GM06990 (cell line): ENCODE measurements at regions not wholly inside any gene's neighbourhood (a gene's known extent, or its start where the extent isn't known, plus 50 kb on each side); places are given as distances from the start of the nearest gene placed in this dataset.

Source experiments
- DNase-seq: peaks from one replicate; pipeline ENCODE4 v3.0.0-alpha.2; 2011; ENCODE audit not compliant: insufficient read length; ENCODE audit errors: extremely low read depth
- H3K27me3 ChIP-seq: replicated peaks from 2 replicates; pipeline ENCODE4 v1.6.0; 2011; ENCODE audit warnings: low read length; ENCODE audit not compliant: control insufficient read depth, insufficient read depth
- H3K36me3 ChIP-seq: 2 replicates; pipeline ENCODE4 v1.5.1; 2011; ENCODE audit warnings: low read length; ENCODE audit not compliant: control insufficient read depth, insufficient read depth
- H3K4me3 ChIP-seq: replicated peaks from 2 replicates; pipeline ENCODE4 v1.5.1; 2011; ENCODE audit warnings: low read depth, mild to moderate bottlenecking, control low read depth, low read length
- CTCF ChIP-seq: IDR thresholded peaks from 2 replicates; pipeline ENCODE4 v1.5.1; 2011; ENCODE audit warnings: low read length, control low read depth, mild to moderate bottlenecking, inconsistent platforms; ENCODE audit not compliant: insufficient read depth, poor library complexity, severe bottlenecking

GRCh38 chr16:79712276-79712675 is 111.7 kb upstream of the MAF start:
- DNase-seq = no peak
- TF ChIP-seq CTCF = no peak
- H3K36me3 ChIP-seq = no peaks in the 10 kb centered on the region

DNA sequence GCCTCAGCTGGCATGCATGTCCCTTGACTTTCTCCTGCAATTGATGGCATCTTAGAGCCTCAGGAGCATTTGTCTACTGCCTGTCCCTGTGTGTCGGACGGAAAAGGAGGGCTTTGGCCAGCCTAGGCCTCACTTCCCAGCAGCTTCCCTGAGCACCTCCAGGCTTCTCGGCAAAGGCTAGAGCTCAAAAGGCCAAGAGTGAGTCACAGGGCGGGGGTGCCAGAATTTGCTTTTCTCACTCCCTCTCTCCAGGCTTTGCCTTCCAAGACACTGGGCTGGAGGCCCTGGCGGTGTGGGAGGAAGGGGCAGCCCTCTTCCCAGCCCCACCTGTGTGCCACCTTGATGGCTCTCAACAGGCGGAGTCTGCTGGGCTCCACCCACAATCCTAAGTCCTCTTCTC is 107.3 kb upstream of the MAF start:
- no peak overlapping the region for H3K4me3 ChIP-seq
- no peaks in the 10 kb centered on the region for H3K27me3 ChIP-seq
- TF ChIP-seq CTCF = no peak
- DNase-seq = no peak
- H3K36me3 ChIP-seq = no peaks in the 10 kb centered on the region

More at GRCh38 chr16:79712276-79712675, 111.7 kb upstream of the MAF start:
- Histone ChIP-seq H3K4me3 (no peak overlapping the region), H3K27me3 (no peaks in the 10 kb centered on the region)

DNA sequence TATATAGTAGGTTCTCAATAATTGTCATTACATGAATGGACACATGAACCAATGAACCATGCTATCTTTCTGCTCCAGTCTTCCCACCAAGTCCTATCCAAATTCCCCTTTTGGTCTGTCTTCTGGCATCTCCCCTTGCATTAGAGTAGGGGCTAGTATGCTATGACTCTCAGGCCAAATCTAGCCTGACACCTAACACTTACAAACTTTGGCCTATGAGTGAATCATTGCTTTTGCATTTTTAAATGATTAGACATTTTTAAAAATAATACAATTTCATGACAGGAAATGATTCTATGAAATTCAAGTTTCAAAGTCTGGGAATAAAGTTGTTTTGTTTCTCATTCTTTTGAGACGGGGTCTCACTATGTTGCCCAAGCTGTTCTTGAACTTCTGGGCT is 102.5 kb upstream of the MAF start:
- no peak for TF ChIP-seq CTCF
- Histone ChIP-seq H3K4me3 (no peak overlapping the region), H3K36me3 (no peaks in the 10 kb centered on the region), H3K27me3 (no peaks in the 10 kb centered on the region)
- DNase-seq = no peak

- H3K27me3 ChIP-seq = no peaks in the 10 kb centered on the region
- H3K4me3 ChIP-seq = no peak overlapping the region
- H3K36me3 ChIP-seq = no peaks in the 10 kb centered on the region
- TF ChIP-seq CTCF = no peak
- no peak for DNase-seq
Observed at GRCh38 chr16:79698341-79698753, 97.8 kb upstream of the MAF start.

DNA sequence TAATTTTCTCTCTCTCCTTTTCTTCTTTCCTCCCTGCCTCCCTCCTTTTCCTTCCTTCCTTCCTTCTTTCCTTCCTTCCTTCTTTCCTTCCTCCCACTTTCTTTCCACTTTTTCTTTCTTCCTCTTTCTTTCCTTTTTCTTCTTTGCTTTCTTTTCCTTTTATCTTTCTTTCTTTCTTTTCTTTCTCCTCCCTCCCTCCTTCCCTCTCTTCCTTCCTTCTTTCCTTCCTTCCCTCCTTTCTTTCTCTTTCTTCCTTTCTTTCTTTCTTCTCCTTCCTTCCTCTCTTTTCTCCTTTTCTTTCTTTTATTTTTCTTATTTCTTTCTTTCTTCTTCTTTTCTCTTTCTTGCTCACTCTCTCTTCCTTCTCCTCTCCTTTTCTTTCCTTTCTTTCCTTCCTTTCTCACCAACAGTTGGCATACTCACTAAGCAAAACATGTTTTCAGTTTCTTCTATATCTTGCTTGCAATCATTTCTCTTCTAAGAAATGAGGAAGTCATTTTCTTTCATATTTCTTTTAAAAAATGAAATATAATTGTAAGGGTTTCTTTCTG is 97.1 kb upstream of the MAF start:
- H3K36me3 ChIP-seq = no peaks in the 10 kb centered on the region
- no peak for TF ChIP-seq CTCF
- no peak overlapping the region for H3K4me3 ChIP-seq
- DNase-seq = no peak
- no peaks in the 10 kb centered on the region for H3K27me3 ChIP-seq

DNA sequence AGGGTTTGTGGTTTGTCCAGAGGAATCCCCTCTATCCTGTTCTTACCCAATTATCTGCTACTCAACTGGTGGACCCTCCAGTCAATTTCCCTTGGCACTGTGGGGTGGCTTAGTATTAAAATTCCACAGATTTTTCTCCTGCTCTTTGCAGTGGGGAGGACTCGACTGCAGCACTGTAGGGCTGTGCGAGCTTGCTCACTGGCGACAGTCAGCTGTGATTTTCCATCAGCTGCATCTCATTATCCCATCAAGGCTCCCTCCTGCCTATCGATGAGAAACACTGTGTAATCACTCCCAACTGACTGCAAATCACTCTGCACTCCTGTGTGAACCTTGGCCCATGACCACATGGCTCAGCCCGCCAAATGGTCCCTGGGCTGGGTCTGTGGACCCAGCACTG is 90.5 kb upstream of the MAF start:
- no peaks in the 10 kb centered on the region for H3K27me3 ChIP-seq
- no peak for TF ChIP-seq CTCF
- DNase-seq = no peak
- no peaks in the 10 kb centered on the region for H3K36me3 ChIP-seq
- H3K4me3 ChIP-seq = no peak overlapping the region
